HG02610 (cell line): ENCODE measurements at regions not wholly inside any gene's neighbourhood (a gene's known extent, or its start where the extent isn't known, plus 50 kb on each side); places are given as distances from the start of the nearest gene placed in this dataset.
"Not testable (repeated sequence)": the region's sequence is repeated elsewhere in the genome, so short reads cannot be mapped to it uniquely, and the experiment has no call there.

Experiments
- ATAC-seq: cut with Tn5 transposase; IDR thresholded peaks from one replicate; pipeline ENCODE4 v1.9.1; 2021; ENCODE audit warnings: mild to moderate bottlenecking, moderate library complexity; ENCODE audit not compliant: unreplicated experiment

- no peak for ATAC-seq
Observed at GRCh38 chr1:213572912-213573647, 414.7 kb upstream of the PROX1 start.

GRCh38 chr1:213573648-213574009, 414.1 kb upstream of the PROX1 start:
- ATAC-seq = no peak

- ATAC-seq = no peak
Observed at GRCh38 chr1:213582976-213583567, 404.7 kb upstream of the PROX1 start.

GRCh38 chr1:213584272-213584671, 403.5 kb upstream of the PROX1 start:
- ATAC-seq = no peak

- ATAC-seq = no peak
Observed at GRCh38 chr1:213585402-213585801, 402.4 kb upstream of the PROX1 start.

- no peak for ATAC-seq
Observed at GRCh38 chr1:213585959-213586586, 401.7 kb upstream of the PROX1 start.

- no peak for ATAC-seq
Observed at GRCh38 chr1:213586587-213586972, 401.2 kb upstream of the PROX1 start.

- ATAC-seq = no peak
Observed at GRCh38 chr1:213596729-213597128, 391.0 kb upstream of the PROX1 start.

GRCh38 chr1:213598263-213598662, 389.5 kb upstream of the PROX1 start:
- ATAC-seq = no peak

GRCh38 chr1:213600879-213601278, 386.9 kb upstream of the PROX1 start:
- no peak for ATAC-seq

- not testable (repeated sequence) for ATAC-seq
Observed at GRCh38 chr1:213601705-213602104, 386.1 kb upstream of the PROX1 start.

- ATAC-seq = no peak
Observed at GRCh38 chr1:213602796-213603486, 384.8 kb upstream of the PROX1 start.

GRCh38 chr1:213604477-213604876, 383.3 kb upstream of the PROX1 start:
- no peak for ATAC-seq

- no peak for ATAC-seq
Observed at GRCh38 chr1:213605732-213606131, 382.0 kb upstream of the PROX1 start.

GRCh38 chr1:213606252-213606820, 381.4 kb upstream of the PROX1 start:
- no peak for ATAC-seq

GRCh38 chr1:213613549-213613948, 374.2 kb upstream of the PROX1 start:
- ATAC-seq = no peak

- no peak for ATAC-seq
Observed at GRCh38 chr1:213615226-213615916, 372.4 kb upstream of the PROX1 start.

- ATAC-seq = no peak
Observed at GRCh38 chr1:213617133-213617532, 370.6 kb upstream of the PROX1 start.

GRCh38 chr1:213618094-213618493, 369.7 kb upstream of the PROX1 start:
- no peak for ATAC-seq

- ATAC-seq = no peak
Observed at GRCh38 chr1:213619026-213619425, 368.7 kb upstream of the PROX1 start.

GRCh38 chr1:213621077-213621476, 366.7 kb upstream of the PROX1 start:
- no peak for ATAC-seq
